Activated B cell treated with CpG ODN at 0.5 μM for 24 hours (primary cell): ENCODE measurements at regions not wholly inside any gene's neighbourhood (a gene's known extent, or its start where the extent isn't known, plus 50 kb on each side); places are given as distances from the start of the nearest gene placed in this dataset.

Experiments
- ATAC-seq: fragments of 200-7000 bp; cut with Tn5 transposase; one replicate; pipeline ENCODE4 v1.10.0; 2021; ENCODE audit warnings: low read depth, mild to moderate bottlenecking, moderate library complexity
- CTCF ChIA-PET: fragments of 350-600 bp; sonication (Branson Sonifier 250); formaldehyde crosslinking; loops from one replicate; lab custom pipeline; 2021; ENCODE audit warnings: antibody characterized with exemption; lab: Charles Lee
- POLR2A ChIA-PET: fragments of 350-600 bp; sonication (Branson Sonifier 250); formaldehyde crosslinking; loops from one replicate; lab custom pipeline; 2021; ENCODE audit warnings: antibody characterized with exemption; lab: Charles Lee
- DNase-seq: peaks from one replicate; pipeline ENCODE4 v3.0.0; 2022
- H3K27ac Mint-ChIP-seq: one replicate; pipeline ENCODE4 v1.8.0; 2020; ENCODE audit warnings: mixed read lengths
- H3K27me3 Mint-ChIP-seq: one replicate; pipeline ENCODE4 v1.8.0; 2021; ENCODE audit warnings: mixed read lengths
- H3K36me3 Mint-ChIP-seq: one replicate; pipeline ENCODE4 v1.8.0; 2021; ENCODE audit warnings: low read depth, mixed read lengths
- H3K4me1 Mint-ChIP-seq: one replicate; pipeline ENCODE4 v1.8.0; 2021; ENCODE audit warnings: mixed read lengths
- H3K4me3 Mint-ChIP-seq: one replicate; pipeline ENCODE4 v1.8.0; 2020; ENCODE audit warnings: mild to moderate bottlenecking, mixed read lengths
- H3K9me3 Mint-ChIP-seq: one replicate; pipeline ENCODE4 v1.8.0; 2020; ENCODE audit warnings: mixed read lengths
- intact Hi-C: fragments of 100-400 bp; cut with micrococcal nuclease; formaldehyde crosslinking; loops from one replicate; pipeline ENCODE4 v1.15.1; 2024
- TF ChIP-seq, protein P1 (sequence below): fragments of 200-600 bp; IDR thresholded peaks from one replicate; pipeline ENCODE4 v1.8.0; 2022; ENCODE audit warnings: antibody characterized with exemption, mild to moderate bottlenecking

DNA sequence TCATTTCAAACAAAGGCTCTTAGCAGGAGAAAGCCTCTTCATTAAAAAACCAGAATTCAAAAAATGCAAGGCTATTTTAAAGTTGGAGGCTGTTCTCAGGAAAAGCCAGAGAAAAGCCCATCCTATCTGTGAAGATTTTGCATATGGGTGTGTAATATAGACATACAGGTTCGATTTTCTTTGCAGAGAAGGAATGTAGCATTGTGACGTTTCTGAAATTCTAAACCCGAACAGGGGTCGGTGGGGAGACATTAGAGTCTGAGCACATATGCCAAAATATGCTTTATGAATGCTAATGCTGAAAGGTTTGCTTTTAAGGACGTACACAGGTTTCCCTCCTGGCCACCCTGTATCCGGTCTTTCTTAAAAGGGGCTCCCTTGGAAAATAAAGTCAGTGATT, 363.1 kb upstream of the PAPPA start:
- Mint-ChIP-seq H3K4me3 (no peak overlapping the region), H3K27ac (no peak overlapping the region), H3K9me3 (no peaks in the 10 kb centered on the region), H3K4me1 (no peaks in the 10 kb centered on the region), H3K27me3 (no peaks in the 10 kb centered on the region), H3K36me3 (no peaks in the 10 kb centered on the region)
- TF ChIP-seq, protein P1, sequence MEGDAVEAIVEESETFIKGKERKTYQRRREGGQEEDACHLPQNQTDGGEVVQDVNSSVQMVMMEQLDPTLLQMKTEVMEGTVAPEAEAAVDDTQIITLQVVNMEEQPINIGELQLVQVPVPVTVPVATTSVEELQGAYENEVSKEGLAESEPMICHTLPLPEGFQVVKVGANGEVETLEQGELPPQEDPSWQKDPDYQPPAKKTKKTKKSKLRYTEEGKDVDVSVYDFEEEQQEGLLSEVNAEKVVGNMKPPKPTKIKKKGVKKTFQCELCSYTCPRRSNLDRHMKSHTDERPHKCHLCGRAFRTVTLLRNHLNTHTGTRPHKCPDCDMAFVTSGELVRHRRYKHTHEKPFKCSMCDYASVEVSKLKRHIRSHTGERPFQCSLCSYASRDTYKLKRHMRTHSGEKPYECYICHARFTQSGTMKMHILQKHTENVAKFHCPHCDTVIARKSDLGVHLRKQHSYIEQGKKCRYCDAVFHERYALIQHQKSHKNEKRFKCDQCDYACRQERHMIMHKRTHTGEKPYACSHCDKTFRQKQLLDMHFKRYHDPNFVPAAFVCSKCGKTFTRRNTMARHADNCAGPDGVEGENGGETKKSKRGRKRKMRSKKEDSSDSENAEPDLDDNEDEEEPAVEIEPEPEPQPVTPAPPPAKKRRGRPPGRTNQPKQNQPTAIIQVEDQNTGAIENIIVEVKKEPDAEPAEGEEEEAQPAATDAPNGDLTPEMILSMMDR = no peak
- ATAC-seq (no peak), DNase-seq (no peak)
- ChIA-PET CTCF (no interaction called here), POLR2A (no interaction called here)
- intact Hi-C loops = no loop called here

DNA sequence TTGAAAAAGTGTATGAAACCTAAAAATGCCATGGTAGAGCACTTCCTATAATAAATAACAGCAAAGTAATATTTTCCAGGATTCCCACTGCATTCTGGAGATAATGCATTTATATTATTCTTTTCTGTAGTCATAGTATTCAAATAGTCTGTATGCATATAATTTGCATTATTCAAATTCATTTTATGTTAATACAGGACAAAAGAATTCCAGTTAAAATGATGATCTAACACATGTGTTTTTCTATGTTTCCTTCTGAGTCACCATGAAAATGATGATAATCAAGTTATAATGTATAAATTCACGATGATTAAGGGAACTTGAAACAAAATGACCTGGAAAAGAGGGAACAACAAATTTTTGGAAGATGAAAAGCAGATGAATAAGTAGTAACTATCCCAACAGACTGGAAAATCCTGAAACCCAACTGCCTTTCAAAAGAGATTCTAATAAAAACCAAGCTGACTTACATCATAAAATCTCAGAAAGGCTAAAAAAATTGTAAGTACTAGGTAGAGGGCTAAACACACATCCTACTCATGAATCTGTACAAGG, 358.6 kb upstream of the PAPPA start:
- Mint-ChIP-seq H3K36me3 (no peaks in the 10 kb centered on the region), H3K4me1 (no peaks in the 10 kb centered on the region), H3K4me3 (no peak overlapping the region), H3K27me3 (no peaks in the 10 kb centered on the region), H3K27ac (no peak overlapping the region), H3K9me3 (no peaks in the 10 kb centered on the region)
- POLR2A ChIA-PET = no interaction called here
- ATAC-seq = no peak
- intact Hi-C loops = no loop called here
- no peak for DNase-seq
- CTCF ChIA-PET = no interaction called here
- TF ChIP-seq, protein P1 = no peak

DNA sequence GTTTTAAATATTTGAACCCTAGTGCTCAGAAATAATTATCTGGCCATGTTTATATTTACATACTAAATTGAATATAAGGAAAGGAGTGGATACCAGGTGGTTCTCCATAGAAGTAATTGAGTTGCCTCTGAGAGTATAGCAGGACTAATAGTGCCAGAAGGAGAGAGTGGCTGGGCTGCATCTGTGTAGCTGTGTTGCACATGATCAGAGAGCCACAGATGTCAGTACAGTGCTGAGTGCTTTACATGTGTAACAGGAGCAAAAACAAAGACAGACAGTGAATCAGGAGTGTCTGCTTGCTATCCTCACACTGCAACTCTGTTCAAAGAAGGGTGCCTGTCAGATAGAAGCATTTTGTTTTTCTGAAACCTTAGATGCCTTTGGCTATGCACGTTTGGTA, 353.9 kb upstream of the PAPPA start:
- no peak for DNase-seq
- TF ChIP-seq, protein P1 = no peak
- Mint-ChIP-seq H3K4me3 (no peak overlapping the region), H3K4me1 (no peaks in the 10 kb centered on the region), H3K27me3 (no peaks in the 10 kb centered on the region), H3K9me3 (peaks cover 2% of the 10 kb centered on the region), H3K36me3 (no peaks in the 10 kb centered on the region), H3K27ac (no peak overlapping the region)
- ChIA-PET POLR2A (no interaction called here), CTCF (no interaction called here)
- no peak for ATAC-seq
- intact Hi-C loops = no loop called here

DNA sequence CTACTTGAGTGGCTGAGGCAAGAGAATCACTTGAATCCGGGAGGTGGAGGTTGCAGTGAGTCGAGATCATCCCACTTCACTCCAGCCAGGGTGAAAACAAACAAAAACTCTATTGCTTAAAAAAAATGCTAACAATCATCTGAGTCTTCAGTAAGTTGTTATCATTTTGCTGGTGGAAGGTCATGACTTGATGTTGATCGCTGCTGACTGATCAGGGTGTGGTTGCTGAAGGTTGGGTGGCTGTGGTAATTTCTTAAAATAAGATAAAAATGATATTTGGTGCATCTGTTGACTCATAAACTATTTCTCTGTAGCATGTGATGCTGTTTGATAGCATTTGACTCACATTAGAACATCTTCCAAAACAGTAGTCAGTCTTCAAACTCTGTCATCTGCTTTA, 349.4 kb upstream of the PAPPA start:
- no peak for ATAC-seq
- intact Hi-C loops = no loop called here
- Mint-ChIP-seq H3K9me3 (peaks cover 2% of the 10 kb centered on the region), H3K27ac (no peak overlapping the region), H3K36me3 (no peaks in the 10 kb centered on the region), H3K27me3 (no peaks in the 10 kb centered on the region), H3K4me1 (no peaks in the 10 kb centered on the region), H3K4me3 (no peak overlapping the region)
- TF ChIP-seq, protein P1 = no peak
- no peak for DNase-seq
- POLR2A ChIA-PET = no interaction called here
- CTCF ChIA-PET = no interaction called here

DNA sequence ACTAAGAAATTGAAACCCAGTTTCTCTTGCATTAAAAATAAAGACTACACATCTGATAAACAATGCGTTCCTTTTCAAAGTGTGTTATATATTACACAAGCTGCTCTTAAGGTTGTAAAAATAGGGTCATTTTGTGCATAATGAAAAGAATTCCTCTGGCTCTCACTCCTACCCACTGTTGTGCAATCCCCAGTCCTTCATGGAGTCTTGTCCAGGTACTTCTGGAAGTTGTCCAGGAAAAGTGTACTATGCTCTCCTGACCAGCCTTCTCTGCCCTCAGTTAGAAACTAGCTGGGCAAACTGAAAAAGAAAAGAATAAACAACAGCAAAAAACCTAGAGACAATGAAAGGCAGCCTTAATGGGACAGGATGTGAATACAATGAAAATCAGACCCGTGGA, 345.5 kb upstream of the PAPPA start:
- ChIA-PET POLR2A (no interaction called here), CTCF (no interaction called here)
- no peak overlapping the region for H3K4me3 Mint-ChIP-seq
- TF ChIP-seq, protein P1 = no peak
- no peaks in the 10 kb centered on the region for H3K4me1 Mint-ChIP-seq
- ATAC-seq = no peak
- no peaks in the 10 kb centered on the region for H3K36me3 Mint-ChIP-seq
- H3K27ac Mint-ChIP-seq = no peak overlapping the region
- intact Hi-C loops = no loop called here
- DNase-seq = no peak
- no peaks in the 10 kb centered on the region for H3K27me3 Mint-ChIP-seq
- no peaks in the 10 kb centered on the region for H3K9me3 Mint-ChIP-seq
